Stimulated activated effector memory CD8-positive, alpha-beta T cell treated with anti-CD3 and anti-CD28 coated beads, Interleukin-12 subunit alpha, Interleukin-12 subunit beta, amount 100 ng/mL, for 72 hours (primary cell): ENCODE measurements at regions not wholly inside any gene's neighbourhood (a gene's known extent, or its start where the extent isn't known, plus 50 kb on each side); places are given as distances from the start of the nearest gene placed in this dataset.
A peak's percentile ranks its signal among the peaks of the same experiment; 100 is the strongest.
"Not testable (repeated sequence)": the region's sequence is repeated elsewhere in the genome, so short reads cannot be mapped to it uniquely, and the experiment has no call there.

ENCODE experiments used
- ATAC-seq: fragments of 150-1000 bp; cut with Tn5 transposase; 2 replicates; pipeline ENCODE4 v1.10.0; 2021
- DNase-seq, 2 donors: peaks; one replicate each; pipeline ENCODE4 v3.0.0; 2021 to 2022; ENCODE audit warnings: low spot score in 2 of 2
- H3K27ac Mint-ChIP-seq: one replicate; pipeline ENCODE4 v1.8.0; 2022; ENCODE audit warnings: mild to moderate bottlenecking, mixed read lengths
- H3K36me3 Mint-ChIP-seq: one replicate; pipeline ENCODE4 v1.8.0; 2022; ENCODE audit warnings: mild to moderate bottlenecking, mixed read lengths
- H3K4me1 Mint-ChIP-seq: one replicate; pipeline ENCODE4 v1.8.0; 2022; ENCODE audit warnings: mixed read lengths
- H3K4me3 Mint-ChIP-seq: one replicate; pipeline ENCODE4 v1.8.0; 2022; ENCODE audit warnings: mild to moderate bottlenecking, mixed read lengths
- H3K9me3 Mint-ChIP-seq: one replicate; pipeline ENCODE4 v1.8.0; 2022; ENCODE audit warnings: mixed read lengths

- Mint-ChIP-seq H3K36me3 (no peaks in the 10 kb centered on the region), H3K4me1 (no peaks in the 10 kb centered on the region), H3K9me3 (no peaks in the 10 kb centered on the region), H3K4me3 (no peak overlapping the region), H3K27ac (no peak overlapping the region)
- DNase-seq (no peak), ATAC-seq (no peak)
Observed at GRCh38 chr20:22825546-22825945, 209.6 kb upstream of the SSTR4 start.

- no peaks in the 10 kb centered on the region for H3K9me3 Mint-ChIP-seq
- H3K4me1 Mint-ChIP-seq = no peaks in the 10 kb centered on the region
- no peak overlapping the region for H3K4me3 Mint-ChIP-seq
- no peaks in the 10 kb centered on the region for H3K36me3 Mint-ChIP-seq
- DNase-seq = no peak
- no peak overlapping the region for H3K27ac Mint-ChIP-seq
- ATAC-seq = no peak
Observed at GRCh38 chr20:22826306-22827230, 208.5 kb upstream of the SSTR4 start.

GRCh38 chr20:22827916-22828315, 207.2 kb upstream of the SSTR4 start:
- Mint-ChIP-seq H3K4me1 (no peaks in the 10 kb centered on the region), H3K27ac (no peak overlapping the region), H3K9me3 (no peaks in the 10 kb centered on the region), H3K36me3 (no peaks in the 10 kb centered on the region), H3K4me3 (no peak overlapping the region)
- DNase-seq (no peak), ATAC-seq (no peak)

GRCh38 chr20:22829356-22829755, 205.8 kb upstream of the SSTR4 start:
- H3K27ac Mint-ChIP-seq = no peak overlapping the region
- no peak for DNase-seq
- H3K36me3 Mint-ChIP-seq = no peaks in the 10 kb centered on the region
- no peaks in the 10 kb centered on the region for H3K9me3 Mint-ChIP-seq
- no peaks in the 10 kb centered on the region for H3K4me1 Mint-ChIP-seq
- no peak for ATAC-seq
- H3K4me3 Mint-ChIP-seq = no peak overlapping the region

- Mint-ChIP-seq H3K27ac (no peak overlapping the region), H3K4me1 (no peaks in the 10 kb centered on the region), H3K4me3 (no peak overlapping the region), H3K36me3 (no peaks in the 10 kb centered on the region), H3K9me3 (peaks cover 2% of the 10 kb centered on the region)
- ATAC-seq = no peak
- DNase-seq = no peak
Observed at GRCh38 chr20:22830138-22830537, 205.0 kb upstream of the SSTR4 start.

- not testable (repeated sequence) for ATAC-seq, H3K36me3 Mint-ChIP-seq, H3K9me3 Mint-ChIP-seq, H3K27ac Mint-ChIP-seq, DNase-seq, H3K4me3 Mint-ChIP-seq, H3K4me1 Mint-ChIP-seq
Observed at GRCh38 chr20:22830715-22831114, 204.4 kb upstream of the SSTR4 start.

- Mint-ChIP-seq H3K36me3 (no peaks in the 10 kb centered on the region), H3K27ac (no peak overlapping the region), H3K4me1 (no peaks in the 10 kb centered on the region), H3K9me3 (peaks cover 4% of the 10 kb centered on the region), H3K4me3 (no peak overlapping the region)
- ATAC-seq = no peak
- DNase-seq = no peak
Observed at GRCh38 chr20:22833851-22834250, 201.3 kb upstream of the SSTR4 start.

GRCh38 chr20:22834651-22835256, 200.4 kb upstream of the SSTR4 start:
- peaks cover 4% of the 10 kb centered on the region for H3K9me3 Mint-ChIP-seq
- H3K4me3 Mint-ChIP-seq = no peak overlapping the region
- H3K4me1 Mint-ChIP-seq = no peaks in the 10 kb centered on the region
- no peaks in the 10 kb centered on the region for H3K36me3 Mint-ChIP-seq
- ATAC-seq (no peak), DNase-seq (no peak)
- H3K27ac Mint-ChIP-seq = no peak overlapping the region

GRCh38 chr20:22836211-22836610, 198.9 kb upstream of the SSTR4 start:
- H3K9me3 Mint-ChIP-seq = peaks cover 4% of the 10 kb centered on the region
- DNase-seq = no peak
- no peaks in the 10 kb centered on the region for H3K36me3 Mint-ChIP-seq
- H3K4me1 Mint-ChIP-seq = no peaks in the 10 kb centered on the region
- no peak overlapping the region for H3K27ac Mint-ChIP-seq
- ATAC-seq = no peak
- H3K4me3 Mint-ChIP-seq = no peak overlapping the region

GRCh38 chr20:22836877-22837276, 198.2 kb upstream of the SSTR4 start:
- Mint-ChIP-seq H3K36me3 (no peaks in the 10 kb centered on the region), H3K9me3 (peaks cover 4% of the 10 kb centered on the region), H3K4me1 (no peaks in the 10 kb centered on the region), H3K4me3 (no peak overlapping the region), H3K27ac (no peak overlapping the region)
- ATAC-seq (no peak), DNase-seq (no peak)

- Mint-ChIP-seq H3K36me3 (no peaks in the 10 kb centered on the region), H3K27ac (no peak overlapping the region), H3K9me3 (peaks cover 4% of the 10 kb centered on the region), H3K4me1 (no peaks in the 10 kb centered on the region), H3K4me3 (no peak overlapping the region)
- DNase-seq = no peak
- ATAC-seq = no peak
Observed at GRCh38 chr20:22838001-22838400, 197.1 kb upstream of the SSTR4 start.

- no peak overlapping the region for H3K27ac Mint-ChIP-seq
- no peaks in the 10 kb centered on the region for H3K4me1 Mint-ChIP-seq
- H3K36me3 Mint-ChIP-seq = no peaks in the 10 kb centered on the region
- ATAC-seq = peak; percentile 16
- no peak for DNase-seq
- H3K4me3 Mint-ChIP-seq = no peak overlapping the region
- no peaks in the 10 kb centered on the region for H3K9me3 Mint-ChIP-seq
Observed at GRCh38 chr20:22841846-22842245, 193.3 kb upstream of the SSTR4 start.

GRCh38 chr20:22842793-22843192, 192.3 kb upstream of the SSTR4 start:
- H3K27ac Mint-ChIP-seq = no peak overlapping the region
- peaks cover 4% of the 10 kb centered on the region for H3K9me3 Mint-ChIP-seq
- ATAC-seq = no peak
- no peaks in the 10 kb centered on the region for H3K4me1 Mint-ChIP-seq
- no peak overlapping the region for H3K4me3 Mint-ChIP-seq
- DNase-seq = no peak
- H3K36me3 Mint-ChIP-seq = no peaks in the 10 kb centered on the region

- DNase-seq = no peak
Observed at GRCh38 chr20:22844959-22845358, 190.2 kb upstream of the SSTR4 start.

GRCh38 chr20:22846863-22847262, 188.2 kb upstream of the SSTR4 start:
- ATAC-seq = no peak
- Mint-ChIP-seq H3K4me1 (no peaks in the 10 kb centered on the region), H3K9me3 (peaks cover 7% of the 10 kb centered on the region), H3K27ac (no peak overlapping the region), H3K4me3 (no peak overlapping the region), H3K36me3 (no peaks in the 10 kb centered on the region)
- no peak for DNase-seq

More at GRCh38 chr20:22844959-22845358, 190.2 kb upstream of the SSTR4 start:
- Mint-ChIP-seq H3K4me1 (no peaks in the 10 kb centered on the region), H3K4me3 (no peak overlapping the region), H3K36me3 (no peaks in the 10 kb centered on the region), H3K27ac (no peak overlapping the region), H3K9me3 (peaks cover 4% of the 10 kb centered on the region)
- no peak for ATAC-seq

- DNase-seq (no peak), ATAC-seq (no peak)
- Mint-ChIP-seq H3K27ac (no peak overlapping the region), H3K36me3 (no peaks in the 10 kb centered on the region), H3K4me3 (no peak overlapping the region), H3K9me3 (peaks cover 10% of the 10 kb centered on the region), H3K4me1 (no peaks in the 10 kb centered on the region)
Observed at GRCh38 chr20:22848364-22848763, 186.7 kb upstream of the SSTR4 start.
